GM18861 (cell line): ENCODE measurements at regions not wholly inside any gene's neighbourhood (a gene's known extent, or its start where the extent isn't known, plus 50 kb on each side); places are given as distances from the start of the nearest gene placed in this dataset.
A peak's percentile ranks its signal among the peaks of the same experiment; 100 is the strongest.

Source experiments
- ATAC-seq: cut with Tn5 transposase; IDR thresholded peaks from one replicate; pipeline ENCODE4 v1.9.1; 2021; ENCODE audit not compliant: unreplicated experiment

GRCh38 chr11:15483205-15483604 lies 368.5 kb downstream of the INSC start:
- peak; percentile 69 for ATAC-seq

GRCh38 chr11:15484398-15484797 lies 369.7 kb downstream of the INSC start:
- no peak for ATAC-seq

- no peak for ATAC-seq
Measured at GRCh38 chr11:15485432-15485831, 370.7 kb downstream of the INSC start.

- no peak for ATAC-seq
Measured at GRCh38 chr11:15489281-15489680, 374.6 kb downstream of the INSC start.

GRCh38 chr11:15490535-15490934 lies 375.8 kb downstream of the INSC start:
- ATAC-seq = no peak

- no peak for ATAC-seq
Measured at GRCh38 chr11:15493066-15493465, 378.3 kb downstream of the INSC start.

GRCh38 chr11:15493921-15494620 lies 379.3 kb downstream of the INSC start:
- no peak for ATAC-seq

- no peak for ATAC-seq
Measured at GRCh38 chr11:15494740-15495139, 380.0 kb downstream of the INSC start.

- ATAC-seq = no peak
Measured at GRCh38 chr11:15495462-15495861, 380.7 kb downstream of the INSC start.

- no peak for ATAC-seq
Measured at GRCh38 chr11:15497366-15497765, 382.6 kb downstream of the INSC start.

GRCh38 chr11:15499674-15500073 lies 385.0 kb downstream of the INSC start:
- no peak for ATAC-seq

- ATAC-seq = no peak
Measured at GRCh38 chr11:15500643-15501042, 385.9 kb downstream of the INSC start.

GRCh38 chr11:15501566-15501965 lies 386.8 kb downstream of the INSC start:
- no peak for ATAC-seq

GRCh38 chr11:15505155-15505554 lies 390.4 kb downstream of the INSC start:
- no peak for ATAC-seq

GRCh38 chr11:15507592-15507991 lies 392.9 kb downstream of the INSC start:
- ATAC-seq = no peak

- ATAC-seq = no peak
Measured at GRCh38 chr11:15509082-15509481, 394.4 kb downstream of the INSC start.

- ATAC-seq = no peak
Measured at GRCh38 chr11:15519124-15519791, 404.5 kb downstream of the INSC start.

GRCh38 chr11:15519911-15520310 lies 405.2 kb downstream of the INSC start:
- ATAC-seq = no peak

GRCh38 chr11:15523543-15523942 lies 408.8 kb downstream of the INSC start:
- ATAC-seq = no peak

- ATAC-seq = no peak
Measured at GRCh38 chr11:15525582-15525981, 410.9 kb downstream of the INSC start.

GRCh38 chr11:15526032-15526431 lies 411.3 kb downstream of the INSC start:
- no peak for ATAC-seq

GRCh38 chr11:15526859-15527450 lies 412.2 kb downstream of the INSC start:
- no peak for ATAC-seq
